Iris pigment epithelial cell (primary cell): ENCODE measurements at regions not wholly inside any gene's neighbourhood (a gene's known extent, or its start where the extent isn't known, plus 50 kb on each side); places are given as distances from the start of the nearest gene placed in this dataset.
"Not testable (repeated sequence)": the region's sequence is repeated elsewhere in the genome, so short reads cannot be mapped to it uniquely, and the experiment has no call there.

ENCODE experiments used
- DNase-seq: peaks from one replicate; pipeline ENCODE4 v3.0.0-alpha.2; 2011; ENCODE audit warnings: low read depth

DNA sequence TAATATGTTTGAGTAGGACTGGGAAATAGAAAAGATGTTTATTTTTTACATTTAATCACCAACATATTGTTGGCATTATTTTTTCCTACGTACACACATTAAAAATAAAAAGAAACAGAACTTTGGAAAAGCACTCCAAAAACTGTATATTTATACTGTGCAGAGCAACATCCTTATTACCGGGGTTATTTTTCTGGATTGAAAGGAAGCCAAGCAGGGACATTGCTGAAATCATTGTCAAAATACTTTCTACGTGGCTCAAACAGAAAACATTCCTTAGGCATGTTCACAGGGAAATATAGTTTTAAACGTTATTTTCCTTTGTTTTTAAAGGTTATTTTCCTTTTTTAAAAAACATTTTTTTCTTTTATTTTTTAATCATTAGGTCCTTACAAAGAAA is 315.0 kb upstream of the SMIM21 start:
- no peak for DNase-seq

DNA sequence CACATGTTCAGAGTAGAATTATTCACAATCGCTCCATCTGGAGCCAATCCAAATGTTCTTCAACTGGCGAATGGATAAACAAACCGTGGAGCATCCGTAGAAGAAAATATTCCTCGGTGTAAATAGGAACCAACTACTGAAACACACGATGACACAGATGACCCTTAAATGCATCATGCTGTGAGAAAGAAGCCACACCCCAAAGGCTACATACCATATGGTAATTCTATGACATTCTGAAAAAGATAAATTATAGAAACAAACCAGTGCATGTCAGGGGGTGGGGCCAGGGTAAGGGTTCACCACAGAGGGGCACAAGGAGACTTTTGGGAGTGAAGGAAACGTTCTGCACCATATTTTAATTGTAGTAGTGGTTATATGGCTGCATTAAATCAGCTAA is 312.2 kb upstream of the SMIM21 start:
- no peak for DNase-seq

DNA sequence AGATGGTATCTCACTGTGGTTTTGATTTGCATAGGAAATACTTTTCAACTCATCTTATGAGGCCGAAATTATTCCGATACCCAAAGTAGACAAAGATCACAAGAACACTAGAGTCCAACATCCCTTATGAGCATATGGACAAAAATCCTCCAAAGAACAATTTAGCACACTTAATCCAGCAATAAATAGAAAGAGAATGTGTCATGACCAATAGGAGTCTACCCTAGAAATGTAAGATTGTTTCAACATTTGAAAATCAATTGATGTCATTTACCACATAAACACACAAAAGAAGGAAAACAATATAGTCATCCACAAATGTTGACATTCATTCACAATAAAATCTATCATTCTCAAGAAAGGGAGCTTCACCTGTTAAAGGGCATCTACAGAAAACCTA is 307.8 kb upstream of the SMIM21 start:
- DNase-seq = no peak

DNA sequence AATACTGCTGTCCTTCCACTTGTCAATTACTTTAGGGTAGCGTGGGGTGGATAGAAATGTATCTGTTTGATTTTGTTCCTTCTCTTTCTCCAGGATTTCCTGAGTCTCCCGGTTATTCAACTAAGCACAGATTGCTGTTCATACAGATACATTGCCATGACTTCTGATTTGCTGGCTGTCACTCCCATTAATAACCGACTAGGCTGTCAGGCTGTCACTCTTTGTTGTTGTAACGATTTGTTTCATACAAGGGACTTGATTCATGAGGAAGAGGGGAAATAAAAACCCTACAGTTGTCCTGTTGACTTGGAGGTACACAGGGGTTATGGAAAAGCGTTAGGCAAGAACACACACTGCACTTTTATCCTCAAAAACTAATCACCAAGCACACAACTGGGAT is 302.7 kb upstream of the SMIM21 start:
- no peak for DNase-seq

DNA sequence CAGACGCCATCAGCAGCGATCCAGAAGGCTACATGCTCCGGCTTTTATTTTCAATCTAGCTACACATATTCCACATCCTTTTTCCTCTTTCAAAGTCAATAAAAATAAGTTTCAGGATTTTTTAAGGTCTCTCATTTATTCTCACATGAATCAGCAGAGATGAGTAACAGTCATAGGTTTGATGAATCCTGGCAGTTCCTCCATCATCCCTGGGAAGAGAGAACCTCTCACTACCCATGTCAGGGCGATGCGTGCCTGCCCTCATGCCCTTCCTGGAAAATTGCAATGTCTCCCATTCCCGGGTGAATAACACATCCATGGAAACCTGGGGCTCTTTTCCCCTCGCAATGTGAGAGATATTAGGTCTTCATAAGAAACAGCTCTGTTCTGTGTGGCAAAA is 301.1 kb upstream of the SMIM21 start:
- no peak for DNase-seq

DNA sequence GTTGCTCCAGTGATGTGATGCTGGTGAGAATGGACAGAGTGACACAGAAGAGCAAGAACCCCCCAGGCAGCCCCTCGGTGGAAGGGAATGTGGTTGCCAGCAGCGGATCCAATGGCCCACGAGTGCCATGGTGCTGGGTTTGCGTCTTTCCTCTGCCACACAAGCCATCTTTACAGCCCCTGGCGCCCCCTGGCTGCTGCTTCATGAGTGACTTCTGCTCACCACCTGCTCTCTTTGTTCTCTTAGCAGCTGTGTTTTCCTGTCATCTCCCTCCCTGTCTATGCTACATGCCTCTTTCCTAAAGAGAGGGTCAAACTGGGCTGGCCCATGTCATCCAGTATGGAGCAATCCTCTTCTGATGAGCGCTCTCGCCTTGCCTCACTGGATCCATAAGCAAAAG is 300.0 kb upstream of the SMIM21 start:
- DNase-seq = peak; percentile 8

DNA sequence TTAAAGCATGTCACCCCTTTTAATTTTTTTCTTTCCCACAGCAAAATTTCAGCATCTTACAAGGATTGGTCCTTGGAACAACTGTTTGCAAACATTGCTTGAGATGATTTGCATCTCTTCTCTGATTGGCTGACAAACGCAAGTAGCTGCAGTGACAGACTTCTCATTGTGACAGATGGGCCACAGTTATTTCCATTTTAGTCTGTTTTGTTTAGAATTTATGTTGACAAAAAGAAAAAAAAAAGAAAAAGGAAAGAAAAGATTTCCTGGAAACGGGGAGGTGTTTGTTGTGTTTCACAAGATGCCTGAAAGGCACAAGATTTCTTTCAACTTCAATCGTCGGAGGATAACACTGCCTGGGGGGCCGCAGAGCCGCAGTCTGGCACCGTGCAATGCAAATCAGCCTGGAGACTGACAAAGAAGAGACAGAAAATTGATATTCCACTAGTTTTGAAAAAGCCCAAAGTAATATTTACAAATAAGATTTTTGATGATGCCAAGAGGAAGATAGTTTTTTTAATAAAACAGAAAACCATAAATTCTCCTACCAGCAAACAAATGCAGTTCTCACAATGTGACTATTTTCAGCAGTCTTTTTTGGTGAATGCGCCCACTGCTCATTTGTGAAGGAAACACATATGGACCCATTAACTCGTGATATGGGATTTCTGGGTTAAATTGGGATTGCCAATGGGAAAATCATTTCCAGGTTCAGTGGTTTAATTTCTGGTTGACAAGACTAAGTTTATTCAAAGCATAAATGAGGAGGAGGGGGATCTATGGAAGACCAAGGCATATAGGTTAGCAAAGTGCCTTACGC is 296.2 kb upstream of the SMIM21 start:
- no peak for DNase-seq

DNA sequence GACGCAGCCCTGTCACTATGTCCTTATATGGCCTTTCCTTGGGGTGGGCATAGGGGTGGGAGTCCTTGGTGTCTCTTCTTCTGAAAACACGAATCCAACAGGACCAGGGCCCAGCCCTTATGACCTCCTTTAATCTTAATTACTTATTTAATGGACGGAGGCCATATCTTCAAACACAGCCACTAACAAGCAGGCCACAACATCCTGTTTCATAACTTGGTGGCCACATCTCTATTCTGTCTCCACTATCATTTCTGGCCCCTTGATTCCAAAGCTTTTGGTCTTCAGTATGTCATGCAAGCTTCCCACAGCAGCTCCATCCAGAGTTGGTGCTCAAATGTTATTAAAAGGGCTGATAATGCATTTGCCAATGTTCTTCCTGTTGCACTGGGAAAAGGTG is 287.3 kb upstream of the SMIM21 start:
- no peak for DNase-seq

DNA sequence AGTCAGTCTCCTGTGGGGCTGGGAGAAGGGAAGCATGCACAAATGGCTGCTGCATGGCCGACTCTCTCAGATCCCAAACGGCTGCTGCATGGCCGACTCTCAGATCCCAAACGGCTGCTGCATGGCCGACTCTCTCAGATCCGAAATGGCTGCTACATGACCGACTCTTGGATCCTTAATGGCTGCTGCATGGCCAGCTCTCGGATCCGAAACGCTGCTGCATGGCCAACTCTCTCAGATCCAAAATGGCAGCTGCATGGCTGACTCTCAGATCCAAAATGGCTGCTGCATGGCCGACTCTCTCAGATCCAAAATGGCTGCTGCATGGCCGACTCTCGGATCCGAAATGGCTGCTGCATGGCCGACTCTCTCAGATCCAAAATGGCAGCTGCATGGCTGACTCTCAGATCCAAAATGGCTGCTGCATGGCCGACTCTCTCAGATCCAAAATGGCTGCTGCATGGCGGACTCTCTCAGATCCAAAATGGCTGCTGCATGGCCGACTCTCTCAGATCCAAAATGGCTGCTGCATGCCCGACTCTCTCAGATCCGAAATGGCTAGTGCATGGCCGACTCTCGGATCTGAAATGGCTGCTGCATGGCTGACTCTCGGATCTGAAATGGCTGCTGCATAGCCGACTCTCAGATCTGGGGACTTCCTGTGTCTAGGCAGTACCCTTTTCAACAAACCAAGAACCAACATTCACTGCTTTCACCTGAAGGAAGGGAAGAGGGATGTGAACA is 284.8 kb upstream of the SMIM21 start:
- DNase-seq = not testable (repeated sequence)

DNA sequence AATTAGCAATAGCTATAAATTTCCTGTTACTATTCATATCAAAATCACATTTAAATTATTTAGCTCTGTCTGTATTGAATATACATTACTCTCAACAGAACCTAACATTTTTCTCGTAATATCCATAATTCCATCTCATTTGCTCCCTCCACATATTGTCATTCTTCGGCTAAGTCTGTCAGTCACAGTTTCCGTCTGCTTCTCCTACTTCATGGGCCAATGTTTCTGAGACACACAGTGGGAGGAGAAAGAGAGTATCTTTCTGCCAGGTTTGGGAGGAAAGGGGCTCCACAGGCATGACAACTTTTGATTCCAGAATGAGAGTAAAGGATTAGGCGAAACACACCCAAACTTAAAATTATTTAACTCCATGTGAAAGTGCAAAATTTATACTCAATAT is 273.1 kb upstream of the SMIM21 start:
- DNase-seq = no peak

DNA sequence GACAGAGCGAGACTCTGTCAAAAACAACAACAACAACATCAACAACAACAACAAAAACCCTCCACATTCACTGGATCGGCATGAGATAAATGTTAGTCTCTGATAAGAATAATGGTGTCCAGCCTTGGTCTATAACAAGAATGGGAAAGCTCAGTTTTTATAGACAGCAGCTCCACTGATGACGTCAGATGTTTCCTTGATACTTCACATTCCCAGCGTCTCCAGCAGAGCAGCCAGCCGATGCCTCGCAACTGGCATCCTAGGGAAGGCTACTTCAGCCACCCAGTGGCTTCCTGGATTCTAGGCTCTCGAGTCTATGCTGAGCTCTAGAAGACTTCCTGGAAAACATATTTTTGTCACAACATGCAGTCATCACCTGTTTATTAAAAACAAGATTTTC is 271.4 kb upstream of the SMIM21 start:
- no peak for DNase-seq

DNA sequence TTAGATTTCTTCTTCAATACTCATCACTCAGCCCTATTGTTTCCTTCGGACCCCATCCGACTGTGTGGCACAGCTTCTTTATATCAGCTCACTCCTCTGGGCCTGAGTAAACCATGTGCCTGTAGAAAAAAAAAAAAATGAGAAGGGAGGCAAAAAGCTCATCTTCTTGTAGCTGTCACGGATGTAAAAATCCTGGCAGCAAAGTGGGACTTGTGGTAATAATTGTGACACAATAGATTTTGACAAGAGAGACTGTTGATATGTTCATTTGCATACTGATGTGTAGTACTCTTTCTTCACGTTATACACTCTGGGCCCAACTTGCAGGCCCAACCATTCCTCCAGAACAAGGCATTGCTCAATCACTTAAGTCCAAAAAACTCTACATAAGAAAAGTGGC is 270.0 kb upstream of the SMIM21 start:
- no peak for DNase-seq

DNA sequence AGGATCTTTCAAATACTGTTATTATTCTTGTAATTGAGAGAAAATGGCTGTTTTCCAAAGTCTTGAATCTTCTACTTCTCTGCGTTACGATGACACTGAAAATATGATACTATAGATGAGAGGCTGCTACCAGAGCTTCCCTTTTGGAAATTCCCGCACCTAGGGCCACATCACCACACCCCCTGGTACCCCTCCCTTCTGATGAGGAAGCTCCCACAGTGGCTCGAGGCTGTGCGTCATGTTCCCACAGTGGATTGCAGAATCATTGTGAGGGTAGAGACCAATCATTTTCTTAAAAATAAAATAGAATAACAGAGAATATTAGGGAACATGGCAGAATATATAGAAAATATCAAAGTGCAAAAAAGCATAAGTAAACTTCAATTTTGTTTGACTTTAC is 268.9 kb upstream of the SMIM21 start:
- DNase-seq = no peak

DNA sequence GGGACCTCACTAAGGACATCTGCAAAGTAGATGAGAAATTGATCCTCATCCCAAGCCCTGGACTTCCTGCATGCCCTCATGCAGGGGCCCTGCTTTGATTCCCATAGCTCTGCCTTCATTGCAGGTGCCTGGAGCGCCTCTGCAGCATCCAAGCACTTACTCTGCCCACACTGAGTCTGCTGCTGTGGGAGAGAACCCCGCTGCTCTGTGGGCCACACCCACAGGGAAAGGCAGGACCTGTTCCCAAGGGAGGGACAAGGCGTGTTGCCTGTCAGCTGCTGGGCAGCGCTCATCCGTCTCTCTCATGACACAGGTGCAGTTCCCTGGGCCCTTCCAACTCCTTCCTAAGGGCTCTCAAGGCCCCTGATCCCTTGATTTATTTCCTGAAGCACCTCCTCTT is 266.8 kb upstream of the SMIM21 start:
- no peak for DNase-seq

DNA sequence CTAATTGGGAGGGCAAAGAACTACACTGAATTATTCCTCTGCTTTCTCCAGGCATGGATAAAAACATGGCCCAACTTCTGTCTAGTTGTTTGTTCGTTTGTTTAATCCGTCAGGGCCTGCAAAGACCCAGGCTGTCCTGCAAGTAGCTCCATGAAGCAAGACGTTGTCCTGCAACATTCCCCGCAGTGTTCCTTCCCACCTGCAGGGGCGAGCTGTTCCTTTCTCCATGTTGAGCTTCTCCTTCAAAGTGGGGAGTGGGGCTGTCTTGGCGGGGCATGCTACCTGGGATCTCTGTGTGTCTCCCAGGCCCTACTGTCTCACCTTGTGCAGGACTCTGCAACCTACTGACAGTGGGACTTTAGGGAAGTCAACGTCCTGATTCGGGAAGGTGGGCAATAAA is 264.0 kb upstream of the SMIM21 start:
- no peak for DNase-seq

DNA sequence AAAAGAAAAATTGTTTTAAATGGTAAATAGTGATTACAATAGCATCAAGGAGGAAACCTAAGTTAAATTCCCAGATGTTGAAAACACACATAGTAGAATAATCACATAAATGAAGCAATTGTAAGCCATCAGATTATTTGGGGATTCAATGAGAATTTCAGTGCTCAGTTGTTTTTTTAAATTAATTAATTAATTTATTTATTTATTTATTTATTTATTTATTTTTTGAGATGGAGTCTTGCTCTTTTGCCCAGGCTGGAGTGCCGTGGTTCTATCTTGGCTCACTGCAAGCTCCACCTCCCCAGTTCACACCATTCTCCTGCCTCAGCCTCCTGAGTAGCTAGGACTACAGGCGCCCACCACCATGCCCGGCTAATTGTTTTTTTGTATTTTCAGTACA is 262.8 kb upstream of the SMIM21 start:
- DNase-seq = not testable (repeated sequence)

DNA sequence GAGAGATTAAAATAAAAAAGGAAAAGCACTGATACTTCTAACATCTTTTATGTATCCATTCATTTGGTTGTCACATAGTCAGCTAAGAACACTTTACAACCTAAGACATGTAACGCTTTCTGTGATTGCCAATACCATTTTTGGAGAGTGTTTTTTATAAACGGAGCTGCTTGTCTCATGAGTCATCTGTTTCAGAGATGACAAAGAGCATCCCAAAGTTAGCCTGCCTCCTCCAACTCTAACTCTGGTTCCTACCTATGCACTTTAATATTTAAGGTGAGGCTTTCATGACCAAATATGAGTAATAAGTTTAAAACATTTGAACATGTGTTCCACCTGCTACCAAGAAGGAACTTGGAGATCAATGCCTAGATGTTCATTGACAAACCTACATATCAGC is 260.1 kb upstream of the SMIM21 start:
- no peak for DNase-seq

DNA sequence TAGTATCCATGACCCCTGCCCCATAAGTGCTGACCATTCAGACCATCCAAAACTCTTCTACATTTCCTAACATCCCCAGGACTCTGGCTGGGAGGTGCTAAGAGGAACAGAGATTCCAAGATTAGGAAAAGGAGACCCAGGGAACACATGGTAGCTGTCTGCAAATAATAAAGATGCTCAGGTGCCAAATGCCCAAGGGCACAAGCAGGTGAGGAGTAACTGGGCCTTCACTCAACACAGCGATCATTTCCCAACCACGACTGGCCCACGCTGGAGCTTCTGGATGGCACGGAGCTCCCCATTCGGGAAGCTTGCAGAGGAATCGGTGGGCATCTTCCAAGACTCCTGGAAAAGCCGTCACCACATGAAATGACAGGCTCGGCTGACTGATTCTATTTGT is 255.9 kb upstream of the SMIM21 start:
- DNase-seq = no peak

DNA sequence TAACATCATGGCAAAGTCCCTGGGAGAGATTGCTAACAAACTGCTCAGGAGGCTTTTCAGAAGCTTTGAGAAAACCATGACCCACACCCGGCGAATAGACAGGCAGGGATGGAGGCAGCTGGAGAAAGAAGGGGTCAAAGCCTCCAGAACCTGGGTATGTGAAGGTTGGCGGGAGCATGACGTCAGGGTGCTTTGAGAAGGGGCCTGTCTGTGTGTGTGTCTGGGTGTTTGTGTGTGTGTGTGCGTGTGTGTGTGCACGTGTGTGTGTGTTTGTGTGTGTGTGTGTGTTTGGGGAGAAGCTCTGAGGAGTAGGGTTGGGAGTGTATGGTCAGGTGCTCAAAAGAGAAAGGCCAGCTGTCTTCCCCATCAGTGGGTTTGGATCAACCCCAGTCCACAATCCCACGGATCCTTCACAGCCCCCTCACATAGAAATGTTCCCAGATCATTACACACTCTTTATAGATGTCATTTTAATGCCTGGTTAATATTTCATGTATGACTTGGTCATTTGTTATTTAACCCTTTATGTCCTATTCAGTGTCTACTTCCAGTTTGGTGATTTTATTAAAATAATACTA is 254.1 kb upstream of the SMIM21 start:
- DNase-seq = no peak

DNA sequence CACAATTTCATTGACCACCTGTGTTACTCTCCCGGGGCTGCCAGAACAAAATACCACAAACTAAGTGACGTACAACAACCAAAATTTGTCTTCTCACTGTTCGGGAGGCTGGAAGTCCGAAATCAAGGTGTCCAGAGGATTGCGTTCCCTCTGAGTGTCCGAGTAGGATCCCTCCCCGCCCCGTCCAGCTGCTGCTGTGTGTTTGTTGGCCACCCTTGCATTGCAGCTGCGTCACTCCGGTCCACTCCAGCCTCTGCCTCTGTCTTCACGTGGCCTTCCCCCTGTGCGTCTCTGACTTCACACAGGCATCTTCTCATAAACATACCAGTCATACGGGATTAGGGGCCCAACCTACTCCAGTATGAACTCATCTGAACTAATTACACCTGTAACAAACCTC is 251.8 kb upstream of the SMIM21 start:
- DNase-seq = no peak

DNA sequence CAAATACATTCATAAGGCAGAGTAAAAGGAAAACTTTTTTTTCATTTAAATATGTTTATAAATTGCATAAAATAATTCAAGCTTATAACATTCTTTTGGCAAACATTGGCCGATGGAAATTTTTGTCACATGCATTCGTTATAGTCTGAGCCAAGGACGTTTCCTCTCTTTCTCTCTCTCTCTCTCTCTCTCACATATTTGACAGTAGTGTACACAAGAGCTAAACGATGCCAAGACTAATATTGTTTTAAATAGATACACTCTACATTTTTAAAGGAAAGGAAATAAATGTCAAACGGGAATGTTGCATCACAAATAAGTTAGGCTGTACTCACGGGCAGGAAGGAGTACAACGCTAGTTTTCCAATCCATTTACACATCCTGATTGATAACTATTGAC is 251.1 kb upstream of the SMIM21 start:
- no peak for DNase-seq

DNA sequence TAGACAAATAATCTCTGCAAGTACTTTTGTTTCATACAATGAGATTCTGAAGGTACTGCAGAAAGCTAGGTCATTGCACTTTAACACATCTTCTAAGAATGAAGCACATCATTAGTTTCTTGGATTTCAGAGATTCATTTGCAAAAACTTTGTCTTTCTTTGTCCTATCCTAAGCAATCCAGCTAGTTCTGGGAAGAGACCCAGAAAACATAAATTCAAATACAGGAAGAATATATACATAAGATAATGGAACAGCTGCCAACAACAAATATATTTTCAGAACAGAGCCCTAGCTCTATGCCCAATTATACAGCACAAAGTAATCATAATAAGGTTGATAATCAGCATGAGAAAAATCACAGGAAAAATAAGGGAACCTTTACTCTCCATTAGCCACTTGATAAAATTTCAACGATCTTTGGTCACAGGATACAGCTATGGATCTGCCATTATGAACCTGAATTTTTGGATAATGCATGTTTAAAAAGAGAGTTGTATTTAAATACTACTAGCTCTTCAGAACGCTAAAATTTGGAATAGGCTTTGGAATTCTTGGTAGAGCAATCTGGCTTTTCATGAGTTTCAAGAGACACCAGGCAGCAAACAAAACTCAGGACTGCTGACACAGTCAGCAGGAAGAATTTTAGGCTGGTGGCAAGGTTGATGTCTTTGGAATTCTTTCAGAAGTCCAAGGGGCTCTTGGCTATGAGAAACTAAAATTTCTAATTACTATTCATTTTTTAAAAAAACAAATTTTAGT is 250.4 kb upstream of the SMIM21 start:
- DNase-seq = no peak

DNA sequence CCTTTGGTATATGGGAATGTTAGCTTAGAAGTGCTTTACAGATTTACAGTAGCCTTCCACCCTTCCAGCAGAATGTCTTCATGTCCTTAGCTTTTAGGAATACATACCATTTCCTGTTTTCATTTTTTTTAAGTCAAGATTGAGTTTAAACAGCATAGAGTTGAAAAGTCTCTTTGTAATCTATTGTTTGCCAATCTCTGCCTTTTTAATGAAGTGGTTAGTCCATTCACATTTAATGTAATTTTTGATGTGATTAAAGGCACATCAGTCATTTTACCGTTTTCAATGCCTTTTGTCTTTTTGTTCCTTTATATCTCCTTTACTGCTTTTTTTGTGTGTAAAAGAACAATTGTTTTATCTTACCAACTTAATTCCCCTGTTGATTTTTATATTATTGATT is 233.4 kb upstream of the SMIM21 start:
- no peak for DNase-seq
